HFFc6 (cell line): ENCODE measurements at regions not wholly inside any gene's neighbourhood (a gene's known extent, or its start where the extent isn't known, plus 50 kb on each side); places are given as distances from the start of the nearest gene placed in this dataset.
"Not testable (repeated sequence)": the region's sequence is repeated elsewhere in the genome, so short reads cannot be mapped to it uniquely, and the experiment has no call there.

Source experiments
- DNase-seq: peaks from one replicate; pipeline ENCODE4 v3.0.0-alpha.2; 2018
- H3K27ac Mint-ChIP-seq: 2 replicates; pipeline ENCODE4 v1.8.0; 2020; ENCODE audit warnings: mild to moderate bottlenecking, mixed read lengths
- H3K27me3 Mint-ChIP-seq: 2 replicates; pipeline ENCODE4 v1.8.0; 2021; ENCODE audit warnings: mild to moderate bottlenecking, moderate library complexity, mixed read lengths; ENCODE audit not compliant: insufficient read depth
- H3K36me3 Mint-ChIP-seq: 2 replicates; pipeline ENCODE4 v1.8.0; 2021; ENCODE audit warnings: low read depth, mixed read lengths
- H3K4me1 Mint-ChIP-seq: 2 replicates; pipeline ENCODE4 v1.8.0; 2020; ENCODE audit warnings: low read depth, mixed read lengths
- H3K4me3 Mint-ChIP-seq: 2 replicates; pipeline ENCODE4 v1.8.0; 2020; ENCODE audit warnings: mild to moderate bottlenecking, moderate library complexity, mixed read lengths
- H3K9me3 Mint-ChIP-seq: 2 replicates; pipeline ENCODE4 v1.8.0; 2020; ENCODE audit warnings: mild to moderate bottlenecking, mixed read lengths
- TF ChIP-seq, protein P1 (sequence below): fragments of 200-600 bp; sonication (generic); IDR thresholded peaks from 2 replicates; pipeline ENCODE4 v1.5.0; 2021; ENCODE audit warnings: antibody characterized with exemption, mild to moderate bottlenecking

DNA sequence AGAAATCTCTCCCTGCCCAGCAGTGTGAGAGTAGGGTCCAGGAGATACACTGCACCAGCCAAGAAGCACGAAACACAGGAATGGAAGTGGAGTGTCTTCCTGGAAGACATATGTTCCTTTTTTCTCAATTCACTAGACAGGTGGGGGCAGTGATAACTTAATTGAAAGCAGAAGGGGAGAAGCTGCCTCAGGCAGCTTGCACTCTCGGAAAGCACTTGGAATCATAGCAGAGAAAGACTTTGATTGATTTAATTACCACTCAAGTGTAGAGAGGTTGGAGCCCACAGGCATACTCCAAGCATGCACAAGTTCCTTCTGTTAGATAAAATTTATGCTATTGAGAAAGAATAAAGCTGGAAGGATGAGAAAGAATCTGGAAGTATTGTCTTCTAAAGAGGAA lies 249.4 kb downstream of the SLITRK6 start:
- Mint-ChIP-seq H3K36me3 (peaks cover 10% of the 10 kb centered on the region), H3K4me1 (no peaks in the 10 kb centered on the region), H3K27ac (no peak overlapping the region), H3K4me3 (no peak overlapping the region), H3K9me3 (peaks cover 14% of the 10 kb centered on the region), H3K27me3 (no peaks in the 10 kb centered on the region)
- DNase-seq, result no peak
- TF ChIP-seq, protein P1, sequence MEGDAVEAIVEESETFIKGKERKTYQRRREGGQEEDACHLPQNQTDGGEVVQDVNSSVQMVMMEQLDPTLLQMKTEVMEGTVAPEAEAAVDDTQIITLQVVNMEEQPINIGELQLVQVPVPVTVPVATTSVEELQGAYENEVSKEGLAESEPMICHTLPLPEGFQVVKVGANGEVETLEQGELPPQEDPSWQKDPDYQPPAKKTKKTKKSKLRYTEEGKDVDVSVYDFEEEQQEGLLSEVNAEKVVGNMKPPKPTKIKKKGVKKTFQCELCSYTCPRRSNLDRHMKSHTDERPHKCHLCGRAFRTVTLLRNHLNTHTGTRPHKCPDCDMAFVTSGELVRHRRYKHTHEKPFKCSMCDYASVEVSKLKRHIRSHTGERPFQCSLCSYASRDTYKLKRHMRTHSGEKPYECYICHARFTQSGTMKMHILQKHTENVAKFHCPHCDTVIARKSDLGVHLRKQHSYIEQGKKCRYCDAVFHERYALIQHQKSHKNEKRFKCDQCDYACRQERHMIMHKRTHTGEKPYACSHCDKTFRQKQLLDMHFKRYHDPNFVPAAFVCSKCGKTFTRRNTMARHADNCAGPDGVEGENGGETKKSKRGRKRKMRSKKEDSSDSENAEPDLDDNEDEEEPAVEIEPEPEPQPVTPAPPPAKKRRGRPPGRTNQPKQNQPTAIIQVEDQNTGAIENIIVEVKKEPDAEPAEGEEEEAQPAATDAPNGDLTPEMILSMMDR, result no peak

DNA sequence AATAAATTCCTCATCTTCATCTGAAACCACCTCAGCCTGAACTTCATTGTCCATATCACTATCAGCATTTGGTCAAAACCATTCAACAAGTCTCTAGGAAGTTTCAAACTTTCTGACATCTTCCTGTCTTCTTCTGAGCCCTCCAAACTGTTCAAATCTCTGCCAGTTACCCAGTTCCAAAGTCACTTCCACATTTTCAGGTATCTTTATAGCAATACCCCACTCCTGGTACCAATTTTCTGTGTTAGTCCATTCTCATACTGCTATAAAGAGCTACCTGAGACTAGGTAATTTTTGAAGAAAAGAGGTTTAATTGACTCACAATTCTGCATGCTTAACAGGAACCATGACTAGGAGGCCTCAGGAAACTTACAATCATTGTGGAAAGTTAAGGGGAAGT lies 250.4 kb downstream of the SLITRK6 start:
- not testable (repeated sequence) for DNase-seq, H3K27ac Mint-ChIP-seq, H3K27me3 Mint-ChIP-seq, H3K4me3 Mint-ChIP-seq, H3K4me1 Mint-ChIP-seq
- Mint-ChIP-seq H3K36me3 (peaks cover 15% of the 10 kb centered on the region), H3K9me3 (peaks cover 14% of the 10 kb centered on the region)

DNA sequence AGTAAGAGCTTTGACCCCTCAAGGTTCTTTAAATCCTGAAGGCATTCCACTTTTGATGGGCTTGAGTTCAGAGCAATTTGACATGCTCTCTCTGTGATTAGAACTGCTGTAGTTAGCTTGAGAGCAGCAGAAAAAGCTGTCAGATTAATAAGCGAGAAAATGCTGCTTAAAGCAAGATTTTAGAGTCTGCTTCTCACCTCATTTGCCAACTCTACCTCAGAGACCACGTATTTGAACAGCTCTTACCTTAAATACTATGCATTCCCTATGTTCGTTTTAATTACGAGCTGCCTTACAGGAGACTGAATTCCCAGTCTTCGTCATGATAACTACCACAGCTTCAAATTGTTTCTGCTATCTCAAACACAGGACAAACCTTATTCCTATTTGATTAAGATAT lies 253.4 kb downstream of the SLITRK6 start:
- DNase-seq, result no peak
- TF ChIP-seq, protein P1, result no peak
- peaks cover 15% of the 10 kb centered on the region for H3K36me3 Mint-ChIP-seq
- peaks cover 14% of the 10 kb centered on the region for H3K9me3 Mint-ChIP-seq
- no peaks in the 10 kb centered on the region for H3K4me1 Mint-ChIP-seq
- no peak overlapping the region for H3K27ac Mint-ChIP-seq
- H3K27me3 Mint-ChIP-seq, result no peaks in the 10 kb centered on the region
- H3K4me3 Mint-ChIP-seq, result no peak overlapping the region

DNA sequence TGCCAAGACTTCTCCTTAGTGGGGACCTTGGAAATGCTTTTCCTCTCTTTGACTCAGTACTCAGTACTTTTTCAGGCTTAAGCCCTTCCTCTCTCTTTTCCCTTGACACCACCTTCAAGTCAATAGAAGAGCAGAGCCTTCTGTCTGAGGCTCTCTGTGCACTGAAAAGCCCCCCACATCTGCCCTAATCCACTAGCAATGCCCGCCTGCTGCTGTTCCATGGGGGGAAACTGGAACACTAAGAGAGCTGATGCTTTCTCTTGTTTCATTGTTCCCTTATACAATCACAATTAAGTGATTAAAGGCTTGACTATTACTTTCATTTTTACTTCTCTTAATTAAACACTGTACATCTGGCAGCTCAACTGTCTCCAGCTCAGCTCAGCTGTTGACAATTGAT lies 254.5 kb downstream of the SLITRK6 start:
- H3K27me3 Mint-ChIP-seq, result no peaks in the 10 kb centered on the region
- H3K4me3 Mint-ChIP-seq, result no peak overlapping the region
- peaks cover 15% of the 10 kb centered on the region for H3K36me3 Mint-ChIP-seq

DNA sequence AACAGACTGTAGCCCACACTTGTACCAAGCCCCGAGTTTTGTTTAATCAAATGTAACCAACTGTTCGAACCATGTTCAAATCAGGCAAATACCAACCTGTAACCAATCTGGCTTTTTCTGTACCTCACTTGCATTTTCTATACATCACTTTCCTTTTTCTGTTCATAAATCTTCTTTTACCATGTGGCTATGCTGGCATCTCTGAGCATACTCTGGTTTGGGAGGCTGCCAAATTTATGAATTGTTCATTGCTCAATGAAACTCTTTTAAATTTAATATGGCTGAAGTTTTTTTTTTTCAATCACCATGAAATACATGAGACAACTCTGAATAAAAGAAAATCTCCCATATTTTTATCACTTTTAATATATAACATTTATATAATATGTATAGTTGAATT lies 256.1 kb downstream of the SLITRK6 start:
- no peak overlapping the region for H3K27ac Mint-ChIP-seq

More for the DNA sequence above, 254.5 kb downstream of the SLITRK6 start:
- no peak overlapping the region for H3K27ac Mint-ChIP-seq
- H3K4me1 Mint-ChIP-seq, result no peaks in the 10 kb centered on the region
- peaks cover 14% of the 10 kb centered on the region for H3K9me3 Mint-ChIP-seq
- TF ChIP-seq, protein P1, result no peak
- DNase-seq, result no peak

DNA sequence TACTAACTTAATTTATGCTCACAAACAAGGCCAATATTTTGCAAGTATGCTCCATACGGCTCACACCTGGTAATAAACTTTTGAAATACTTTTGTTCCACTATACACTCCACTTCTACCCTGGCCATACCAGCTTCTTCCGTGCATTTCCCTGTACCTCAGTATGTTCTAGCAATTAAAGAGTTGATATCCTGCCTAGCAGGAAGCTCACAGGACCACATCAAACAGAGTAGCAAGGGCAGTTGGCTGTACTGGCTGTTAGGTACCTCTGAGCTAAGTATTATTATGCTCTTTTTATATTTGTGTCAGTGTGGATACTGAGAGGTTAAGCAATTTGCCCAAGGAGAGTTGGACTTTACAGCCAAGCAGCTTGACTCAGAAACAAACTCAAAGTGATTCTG lies 257.7 kb downstream of the SLITRK6 start:
- H3K9me3 Mint-ChIP-seq, result no peaks in the 10 kb centered on the region
- no peak overlapping the region for H3K4me3 Mint-ChIP-seq
- no peak overlapping the region for H3K27ac Mint-ChIP-seq
- 0 out of 2 replicates have a peak, but pooled peaks cover 6% of the 10 kb centered on the region for H3K36me3 Mint-ChIP-seq
- H3K27me3 Mint-ChIP-seq, result no peaks in the 10 kb centered on the region
- TF ChIP-seq, protein P1, result no peak
- DNase-seq, result no peak
- peaks cover 7% of the 10 kb centered on the region; the same call in 1 of the 2 replicates for H3K4me1 Mint-ChIP-seq

More for the DNA sequence above, 256.1 kb downstream of the SLITRK6 start:
- Mint-ChIP-seq H3K4me1 (no peaks in the 10 kb centered on the region; the same call in 1 of the 2 replicates), H3K9me3 (no peaks in the 10 kb centered on the region; the same call in 1 of the 2 replicates), H3K4me3 (no peak overlapping the region), H3K36me3 (0 out of 2 replicates have a peak, but pooled peaks cover 6% of the 10 kb centered on the region), H3K27me3 (no peaks in the 10 kb centered on the region)
- no peak for DNase-seq
- TF ChIP-seq, protein P1, result no peak
